ENCODE measurements at regions not wholly inside any gene's neighbourhood (a gene's known extent, or its start where the extent isn't known, plus 50 kb on each side); places are given as distances from the start of the nearest gene placed in this dataset.

DNA sequence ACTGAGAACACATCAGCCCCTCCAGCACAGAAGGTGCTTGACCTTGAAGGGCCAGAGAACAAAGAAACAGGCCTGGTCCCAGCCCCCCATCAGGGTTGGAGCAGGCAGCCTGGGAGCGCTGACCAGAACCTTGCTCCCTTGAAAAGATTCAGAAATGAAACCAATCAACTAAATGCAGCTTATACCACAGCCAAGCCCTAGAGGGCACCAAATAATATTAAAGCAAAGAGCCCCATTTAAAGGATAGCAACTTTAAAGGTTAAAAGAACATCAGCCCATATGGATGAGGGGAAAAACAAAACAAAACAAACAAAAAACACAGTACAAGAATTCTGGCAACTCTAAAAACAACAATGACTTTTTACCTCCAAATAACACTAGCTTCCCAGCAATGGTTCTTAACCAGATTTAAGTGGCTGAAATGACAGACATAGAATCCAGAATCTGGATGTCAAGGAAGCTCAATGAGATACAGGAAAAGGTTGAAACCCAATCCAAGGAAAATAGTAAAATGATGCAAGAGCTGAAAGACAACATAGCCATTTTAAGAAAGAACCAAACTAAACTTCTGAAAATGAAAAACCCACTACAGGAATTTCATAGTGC lies 471.9 kb downstream of the MTRR start:
- FAIRE-seq = no peak
- Histone ChIP-seq H3K27me3 (ENCODE audit: control insufficient read depth in 2 of 2, insufficient read depth in 2 of 2, low read length in 2 of 2) (no peaks in the 10 kb centered on the region), H2AFZ (ENCODE audit: low read depth, low read length) (no peak overlapping the region), H3K79me2 (ENCODE audit: control insufficient read depth, insufficient read depth, low read length) (no peaks in the 10 kb centered on the region), H3K9me1 (replicated peaks; ENCODE audit: control insufficient read depth, extremely low read depth, insufficient read depth, low read length) (no peaks in the 10 kb centered on the region), H3K4me2 (ENCODE audit: insufficient read depth, low read length) (no peak overlapping the region), H3K4me3 (replicated peaks in 1 of 3; ENCODE audit: insufficient read depth in 1 of 3, low read depth in 1 of 3, low read length in 3 of 3) (no peak overlapping the region), H4K20me1 (replicated peaks; ENCODE audit: control insufficient read depth, extremely low read depth, insufficient read depth, low read length) (no peaks in the 10 kb centered on the region), H3K9ac (replicated peaks; ENCODE audit: extremely low read depth, insufficient read depth, low read length) (no peak overlapping the region), H3K4me1 (ENCODE audit: control insufficient read depth, extremely low read depth, insufficient read depth, low read length) (no peaks in the 10 kb centered on the region), H3K27ac (ENCODE audit: insufficient read depth, low read depth, low read length) (no peak overlapping the region), H3K36me3 (ENCODE audit: control insufficient read depth in 2 of 2, extremely low read depth in 1 of 2, insufficient read depth in 2 of 2, low read length in 2 of 2) (no peaks in the 10 kb centered on the region), H3K9me3 (replicated peaks; ENCODE audit: control insufficient read depth, insufficient read depth, low read length) (peaks cover 2% of the 10 kb centered on the region)
- BruUV-seq (replicated peaks) = no TSS peak
- CTCF ChIA-PET = no interaction called here
- POLR2A ChIA-PET = no interaction called here
- no peak for TF ChIP-seq EZH2 (IDR thresholded peaks at IDR 0.05; ENCODE audit: borderline replicate concordance, low read depth, low read length, severe bottlenecking)
- no peak for TF ChIP-seq POLR2A (IDR thresholded peaks at IDR 0.05; ENCODE audit: low read depth, low read length)
- dilution Hi-C loops (cut with MboI; ENCODE audit: extremely low pct_ligation_motif_present, low sequenced_read_pairs) = no loop called here
- intact Hi-C loops (cut with micrococcal nuclease) = no loop called here
- DNase-seq (ENCODE audit: low read depth, low spot score) = no peak

DNA sequence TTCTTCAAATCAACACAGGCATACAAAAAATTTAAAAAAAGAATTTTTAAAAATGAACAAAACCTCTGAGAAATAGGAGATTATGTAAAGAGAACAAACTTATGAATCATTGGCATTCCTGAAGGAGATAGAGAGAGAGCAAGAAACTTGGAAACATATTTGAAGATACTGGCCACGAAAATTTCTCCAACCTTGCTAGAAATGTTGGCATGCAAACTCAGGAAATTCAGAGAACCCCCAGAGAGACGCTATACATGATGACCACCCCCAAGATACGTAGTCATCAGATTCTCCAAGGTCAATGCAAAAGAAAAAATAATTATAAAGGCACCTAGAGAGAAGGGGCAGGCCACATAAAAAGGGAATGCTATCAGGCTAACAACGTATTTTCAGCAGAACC lies 472.5 kb downstream of the MTRR start:
- TF ChIP-seq MYC (IDR thresholded peaks at IDR 0.05; ENCODE audit: low read depth, low read length) (no peak), GATA2 (IDR thresholded peaks at IDR 0.05; ENCODE audit: insufficient read depth, insufficient read length, low read depth, low read length) (no peak), EZH2 (IDR thresholded peaks at IDR 0.05; ENCODE audit: borderline replicate concordance, low read depth, low read length, severe bottlenecking) (no peak), POLR2AphosphoS5 (IDR thresholded peaks at IDR 0.05; ENCODE audit: insufficient read depth, low read depth, low read length) (no peak), JUN (IDR thresholded peaks at IDR 0.05; ENCODE audit: borderline replicate concordance, insufficient read depth, insufficient read length, low read depth) (no peak), FOS (IDR thresholded peaks at IDR 0.05; ENCODE audit: borderline replicate concordance, insufficient read depth, low read length) (no peak), POLR2A (IDR thresholded peaks at IDR 0.05; ENCODE audit: low read depth, low read length) (no peak)
- TF ChIP-seq, protein P1, sequence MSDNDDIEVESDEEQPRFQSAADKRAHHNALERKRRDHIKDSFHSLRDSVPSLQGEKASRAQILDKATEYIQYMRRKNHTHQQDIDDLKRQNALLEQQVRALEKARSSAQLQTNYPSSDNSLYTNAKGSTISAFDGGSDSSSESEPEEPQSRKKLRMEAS (IDR thresholded peaks at IDR 0.05; ENCODE audit: insufficient read depth, insufficient read length) = no peak
- TF ChIP-seq, protein P2, sequence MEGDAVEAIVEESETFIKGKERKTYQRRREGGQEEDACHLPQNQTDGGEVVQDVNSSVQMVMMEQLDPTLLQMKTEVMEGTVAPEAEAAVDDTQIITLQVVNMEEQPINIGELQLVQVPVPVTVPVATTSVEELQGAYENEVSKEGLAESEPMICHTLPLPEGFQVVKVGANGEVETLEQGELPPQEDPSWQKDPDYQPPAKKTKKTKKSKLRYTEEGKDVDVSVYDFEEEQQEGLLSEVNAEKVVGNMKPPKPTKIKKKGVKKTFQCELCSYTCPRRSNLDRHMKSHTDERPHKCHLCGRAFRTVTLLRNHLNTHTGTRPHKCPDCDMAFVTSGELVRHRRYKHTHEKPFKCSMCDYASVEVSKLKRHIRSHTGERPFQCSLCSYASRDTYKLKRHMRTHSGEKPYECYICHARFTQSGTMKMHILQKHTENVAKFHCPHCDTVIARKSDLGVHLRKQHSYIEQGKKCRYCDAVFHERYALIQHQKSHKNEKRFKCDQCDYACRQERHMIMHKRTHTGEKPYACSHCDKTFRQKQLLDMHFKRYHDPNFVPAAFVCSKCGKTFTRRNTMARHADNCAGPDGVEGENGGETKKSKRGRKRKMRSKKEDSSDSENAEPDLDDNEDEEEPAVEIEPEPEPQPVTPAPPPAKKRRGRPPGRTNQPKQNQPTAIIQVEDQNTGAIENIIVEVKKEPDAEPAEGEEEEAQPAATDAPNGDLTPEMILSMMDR (IDR thresholded peaks at IDR 0.05; ENCODE audit: extremely low read depth in 1 of 2, insufficient read depth in 1 of 2, low read depth in 1 of 2, low read length in 2 of 2) = no peak
- DNase-seq (ENCODE audit: low read depth, low spot score) = no peak
- Histone ChIP-seq H3K4me1 (ENCODE audit: control insufficient read depth, extremely low read depth, insufficient read depth, low read length) (no peaks in the 10 kb centered on the region), H3K9me3 (replicated peaks; ENCODE audit: control insufficient read depth, insufficient read depth, low read length) (peaks cover 2% of the 10 kb centered on the region), H3K4me2 (ENCODE audit: insufficient read depth, low read length) (no peak overlapping the region), H3K27ac (ENCODE audit: insufficient read depth, low read depth, low read length) (no peak overlapping the region), H4K20me1 (replicated peaks; ENCODE audit: control insufficient read depth, extremely low read depth, insufficient read depth, low read length) (no peaks in the 10 kb centered on the region), H3K9me1 (replicated peaks; ENCODE audit: control insufficient read depth, extremely low read depth, insufficient read depth, low read length) (no peaks in the 10 kb centered on the region), H3K4me3 (replicated peaks in 1 of 3; ENCODE audit: insufficient read depth in 1 of 3, low read depth in 1 of 3, low read length in 3 of 3) (no peak overlapping the region), H3K9ac (replicated peaks; ENCODE audit: extremely low read depth, insufficient read depth, low read length) (no peak overlapping the region), H3K79me2 (ENCODE audit: control insufficient read depth, insufficient read depth, low read length) (no peaks in the 10 kb centered on the region), H3K27me3 (ENCODE audit: control insufficient read depth in 2 of 2, insufficient read depth in 2 of 2, low read length in 2 of 2) (no peaks in the 10 kb centered on the region), H2AFZ (ENCODE audit: low read depth, low read length) (no peak overlapping the region), H3K36me3 (ENCODE audit: control insufficient read depth in 2 of 2, extremely low read depth in 1 of 2, insufficient read depth in 2 of 2, low read length in 2 of 2) (no peaks in the 10 kb centered on the region)
- dilution Hi-C loops (cut with MboI; ENCODE audit: extremely low pct_ligation_motif_present, low sequenced_read_pairs) (no loop called here), intact Hi-C loops (cut with micrococcal nuclease) (no loop called here)
- CTCF ChIA-PET = no interaction called here
- FAIRE-seq = no peak
- no TSS peak for BruUV-seq (replicated peaks)
- POLR2A ChIA-PET = no interaction called here

All from endothelial cell of umbilical vein (primary cell).